Lower lobe of right lung (tissue), 2 donors: ENCODE measurements at regions not wholly inside any gene's neighbourhood (a gene's known extent, or its start where the extent isn't known, plus 50 kb on each side); places are given as distances from the start of the nearest gene placed in this dataset.

ENCODE experiments used
- ATAC-seq, 2 donors: fragments of 200-7000 bp; cut with Tn5 transposase; one replicate each; pipeline ENCODE4 v1.9.1; 2020 to 2022; ENCODE audit warnings: mild to moderate bottlenecking in 2 of 2, moderate library complexity in 2 of 2
- DNase-seq: peaks from one replicate; pipeline ENCODE4 v3.0.0-alpha.2; 2020
- H3K27ac ChIP-seq: fragments of 200-600 bp; one replicate; pipeline ENCODE4 v1.8.0; 2022
- H3K27me3 ChIP-seq: fragments of 200-600 bp; one replicate; pipeline ENCODE4 v1.8.0; 2022; ENCODE audit warnings: low read depth
- H3K36me3 ChIP-seq: fragments of 200-600 bp; one replicate; pipeline ENCODE4 v1.8.0; 2022; ENCODE audit warnings: mild to moderate bottlenecking
- H3K4me1 ChIP-seq: fragments of 200-600 bp; one replicate; pipeline ENCODE4 v1.8.0; 2022
- H3K4me3 ChIP-seq: fragments of 200-600 bp; one replicate; pipeline ENCODE4 v1.8.0; 2022; ENCODE audit warnings: mild to moderate bottlenecking
- H3K9me3 ChIP-seq: fragments of 200-600 bp; one replicate; pipeline ENCODE4 v1.8.0; 2022
- CTCF ChIP-seq: fragments of 200-600 bp; IDR thresholded peaks from one replicate; pipeline ENCODE4 v1.8.0; 2022; ENCODE audit warnings: antibody characterized with exemption, mild to moderate bottlenecking
- intact Hi-C: fragments of 100-400 bp; cut with DNase I; formaldehyde crosslinking; loops from one replicate; pipeline ENCODE4 v1.11.0; 2022
- donor health status: DM: no; HTN: yes; CAD: no; lungs with severe emphysema.

GRCh38 chr4:16993956-16994840, 95.8 kb upstream of the LDB2 start:
- TF ChIP-seq CTCF = no peak
- DNase-seq (no peak), ATAC-seq (no peak)
- Histone ChIP-seq H3K36me3 (no peaks in the 10 kb centered on the region), H3K27ac (no peak overlapping the region), H3K4me3 (no peak overlapping the region), H3K9me3 (no peaks in the 10 kb centered on the region), H3K4me1 (no peaks in the 10 kb centered on the region), H3K27me3 (no peaks in the 10 kb centered on the region)
- intact Hi-C loops = no loop called here

DNA sequence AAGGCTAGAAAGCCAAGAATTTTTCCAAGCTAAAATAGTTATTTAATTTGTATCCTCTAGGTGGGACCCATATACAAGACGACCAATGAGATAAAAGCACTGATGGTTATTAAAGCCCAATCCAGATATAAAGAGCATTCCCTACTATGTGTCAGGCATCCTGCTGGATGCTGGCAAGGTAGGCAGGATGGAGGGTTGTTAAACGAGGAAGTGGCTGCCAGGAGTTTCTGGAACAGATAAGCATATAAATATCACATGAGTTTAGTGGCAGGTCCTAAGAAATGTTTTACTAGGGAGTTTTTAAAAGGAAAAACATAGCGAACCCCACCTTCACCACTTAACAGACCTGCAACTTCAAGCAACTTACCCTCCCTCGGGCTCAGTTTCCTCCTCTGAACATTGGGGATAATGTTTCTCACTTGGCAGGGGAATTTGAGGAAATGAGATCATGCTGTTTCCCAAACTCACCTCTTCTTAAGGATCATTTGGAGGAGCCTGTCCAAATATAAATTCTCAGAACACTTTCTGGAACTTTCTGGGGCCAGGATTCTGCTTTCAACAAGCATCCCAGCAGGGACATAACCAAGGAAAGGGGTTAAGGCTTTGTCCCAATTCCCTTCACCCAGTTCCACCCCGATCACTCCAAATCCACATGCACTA, 94.3 kb upstream of the LDB2 start:
- no peaks in the 10 kb centered on the region for H3K4me1 ChIP-seq
- H3K27me3 ChIP-seq = no peaks in the 10 kb centered on the region
- H3K27ac ChIP-seq = no peak overlapping the region
- no peak overlapping the region for H3K4me3 ChIP-seq
- intact Hi-C loops = no loop called here
- no peak for DNase-seq
- H3K36me3 ChIP-seq = no peaks in the 10 kb centered on the region
- H3K9me3 ChIP-seq = no peaks in the 10 kb centered on the region
- TF ChIP-seq CTCF = no peak
- no peak for ATAC-seq

GRCh38 chr4:16991450-16991849, 93.0 kb upstream of the LDB2 start:
- ATAC-seq (no peak), DNase-seq (no peak)
- Histone ChIP-seq H3K36me3 (no peaks in the 10 kb centered on the region), H3K9me3 (no peaks in the 10 kb centered on the region), H3K27me3 (no peaks in the 10 kb centered on the region), H3K4me1 (no peaks in the 10 kb centered on the region), H3K4me3 (no peak overlapping the region), H3K27ac (no peak overlapping the region)
- intact Hi-C loops = no loop called here
- no peak for TF ChIP-seq CTCF

DNA sequence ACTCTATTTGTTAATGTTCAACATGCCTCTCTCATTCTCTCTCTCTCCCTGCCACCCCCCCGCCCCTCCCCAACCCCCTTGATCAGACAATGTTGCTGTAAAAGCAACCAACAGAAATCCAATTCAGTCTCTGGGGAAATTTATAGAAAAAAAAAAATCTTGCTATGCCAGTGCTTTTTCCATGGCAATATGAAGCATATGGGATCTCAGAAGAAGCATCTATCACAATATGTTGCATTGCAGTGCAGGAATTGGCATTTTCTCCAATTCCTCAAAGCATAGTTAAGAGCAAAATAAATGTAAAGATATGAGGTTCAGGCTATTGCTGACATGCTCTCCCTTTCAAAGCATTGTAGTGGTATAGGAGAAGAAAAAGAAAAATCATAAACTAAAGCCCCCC, 90.9 kb upstream of the LDB2 start:
- TF ChIP-seq CTCF = no peak
- intact Hi-C loops = no loop called here
- no peaks in the 10 kb centered on the region for H3K4me1 ChIP-seq
- no peak overlapping the region for H3K27ac ChIP-seq
- H3K36me3 ChIP-seq = no peaks in the 10 kb centered on the region
- ATAC-seq (no peak), DNase-seq (no peak)
- no peaks in the 10 kb centered on the region for H3K27me3 ChIP-seq
- no peak overlapping the region for H3K4me3 ChIP-seq
- H3K9me3 ChIP-seq = no peaks in the 10 kb centered on the region

- H3K4me3 ChIP-seq = no peak overlapping the region
- H3K4me1 ChIP-seq = no peaks in the 10 kb centered on the region
- TF ChIP-seq CTCF = no peak
- no peaks in the 10 kb centered on the region for H3K9me3 ChIP-seq
- DNase-seq = no peak
- no peak overlapping the region for H3K27ac ChIP-seq
- intact Hi-C loops = no loop called here
- ATAC-seq = no peak
- no peaks in the 10 kb centered on the region for H3K27me3 ChIP-seq
- no peaks in the 10 kb centered on the region for H3K36me3 ChIP-seq
Measured at GRCh38 chr4:16988814-16989213, 90.4 kb upstream of the LDB2 start.
